ENCODE measurements at regions not wholly inside any gene's neighbourhood (a gene's known extent, or its start where the extent isn't known, plus 50 kb on each side); places are given as distances from the start of the nearest gene placed in this dataset.
"Not testable (repeated sequence)": the region's sequence is repeated elsewhere in the genome, so short reads cannot be mapped to it uniquely, and the experiment has no call there.

GRCh38 chr21:28858424-28858823 is 134.3 kb downstream of the LTN1 start:
- TF ChIP-seq CTCF (IDR thresholded peaks at IDR 0.05; ENCODE audit: low read depth, low read length, missing control alignments) = no peak
- no peak overlapping the region for H3K4me3 ChIP-seq (replicated peaks; ENCODE audit: low read depth, low read length)
- DNase-seq (ENCODE audit: extremely low read depth, low read depth) = no peak

GRCh38 chr21:28857752-28858151 is 134.9 kb downstream of the LTN1 start:
- TF ChIP-seq CTCF (IDR thresholded peaks at IDR 0.05; ENCODE audit: low read depth, low read length, missing control alignments) = no peak
- DNase-seq (ENCODE audit: extremely low read depth, low read depth) = no peak
- no peak overlapping the region for H3K4me3 ChIP-seq (replicated peaks; ENCODE audit: low read depth, low read length)

GRCh38 chr21:28856588-28857250 is 136.0 kb downstream of the LTN1 start:
- H3K4me3 ChIP-seq (replicated peaks; ENCODE audit: low read depth, low read length) = no peak overlapping the region
- TF ChIP-seq CTCF (IDR thresholded peaks at IDR 0.05; ENCODE audit: low read depth, low read length, missing control alignments) = no peak
- no peak for DNase-seq (ENCODE audit: extremely low read depth, low read depth)

GRCh38 chr21:28852706-28853105 is 140.0 kb downstream of the LTN1 start:
- H3K4me3 ChIP-seq (replicated peaks; ENCODE audit: low read depth, low read length) = no peak overlapping the region
- TF ChIP-seq CTCF (IDR thresholded peaks at IDR 0.05; ENCODE audit: low read depth, low read length, missing control alignments) = no peak
- no peak for DNase-seq (ENCODE audit: extremely low read depth, low read depth)

GRCh38 chr21:28851645-28852044 is 141.0 kb downstream of the LTN1 start:
- DNase-seq (ENCODE audit: extremely low read depth, low read depth) = no peak
- H3K4me3 ChIP-seq (replicated peaks; ENCODE audit: low read depth, low read length) = no peak overlapping the region
- TF ChIP-seq CTCF (IDR thresholded peaks at IDR 0.05; ENCODE audit: low read depth, low read length, missing control alignments) = no peak

- H3K4me3 ChIP-seq (replicated peaks; ENCODE audit: low read depth, low read length); DNase-seq (ENCODE audit: extremely low read depth, low read depth): not testable (repeated sequence)
These were observed 153.4 kb downstream of the LTN1 start for GRCh38 chr21:28839237-28839636.

GRCh38 chr21:28837426-28837825 is 155.3 kb downstream of the LTN1 start:
- not testable (repeated sequence) for DNase-seq (ENCODE audit: extremely low read depth, low read depth); H3K4me3 ChIP-seq (replicated peaks; ENCODE audit: low read depth, low read length)

- H3K4me3 ChIP-seq (replicated peaks; ENCODE audit: low read depth, low read length); DNase-seq (ENCODE audit: extremely low read depth, low read depth): not testable (repeated sequence)
These were observed 156.1 kb downstream of the LTN1 start for GRCh38 chr21:28836588-28836987.

Measured in HFF-Myc (cell line).